ENCODE measurements at regions not wholly inside any gene's neighbourhood (a gene's known extent, or its start where the extent isn't known, plus 50 kb on each side); places are given as distances from the start of the nearest gene placed in this dataset.

DNA sequence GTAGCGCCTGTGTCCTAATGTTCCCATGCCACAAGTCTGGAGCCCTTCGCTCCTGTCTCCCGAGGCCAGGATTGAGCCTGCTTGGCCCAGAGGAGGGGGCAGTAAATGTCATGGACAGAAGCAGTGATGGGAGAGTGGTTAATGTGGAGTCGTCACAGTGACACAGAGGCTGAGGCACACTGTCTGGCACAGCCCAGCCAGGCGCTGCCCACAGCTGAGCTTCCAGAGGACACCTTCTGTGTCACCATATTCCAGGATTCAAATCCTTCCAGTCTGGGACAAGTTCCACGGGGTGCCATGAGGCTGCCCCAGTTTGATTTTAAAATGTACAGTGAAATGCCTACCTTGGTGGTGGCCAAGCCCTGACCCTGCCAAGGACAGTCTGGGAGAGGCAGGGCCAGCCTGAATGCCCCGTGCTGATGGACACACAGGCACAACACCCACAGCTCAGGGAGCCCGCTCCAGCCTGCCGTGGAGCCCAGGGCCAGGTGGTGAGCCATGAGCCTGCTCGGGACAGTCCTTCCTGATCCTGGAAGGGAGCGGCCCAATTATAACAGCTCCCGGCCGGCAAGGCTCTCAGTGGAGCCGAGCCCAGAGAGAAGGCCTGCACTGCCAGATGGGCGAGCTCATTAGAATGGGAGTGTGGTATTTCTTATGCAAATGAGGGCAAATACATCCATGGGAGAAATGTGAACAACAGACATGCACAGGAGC, 99.1 kb upstream of the RUFY1 start:
- TF ChIP-seq POLR2AphosphoS5 (IDR thresholded peaks at IDR 0.05; ENCODE audit: low read depth, low read length) (no peak), POLR2A (IDR thresholded peaks at IDR 0.05; ENCODE audit: low read depth, low read length) (no peak), TAF1 (IDR thresholded peaks at IDR 0.05; ENCODE audit: borderline replicate concordance, low read depth, low read length) (no peak)
